ENCODE measurements at regions not wholly inside any gene's neighbourhood (a gene's known extent, or its start where the extent isn't known, plus 50 kb on each side); places are given as distances from the start of the nearest gene placed in this dataset.

DNA sequence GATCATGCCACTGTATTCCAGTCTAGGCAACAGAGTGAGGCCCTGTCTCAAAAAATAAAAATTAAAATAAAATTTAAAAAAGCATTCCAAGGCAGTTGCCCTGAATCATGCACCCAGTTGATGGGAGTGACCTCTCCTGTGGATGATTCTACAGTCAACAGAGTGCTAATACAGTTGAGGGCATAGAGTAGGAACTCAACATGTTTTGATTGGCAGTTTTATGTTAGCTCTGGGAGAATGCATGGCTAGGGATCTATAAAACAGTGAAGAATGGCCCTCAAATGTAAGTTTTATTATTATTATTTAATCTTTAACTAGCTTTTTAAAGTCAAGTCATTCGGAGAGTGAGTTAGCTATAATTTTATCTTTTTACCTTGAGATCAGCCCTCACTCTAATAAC, 228.5 kb upstream of the ITGA4 start:
- no peak for TF ChIP-seq EZH2phosphoT487 (IDR thresholded peaks at IDR 0.05; ENCODE audit: insufficient read depth, low read depth)
- TF ChIP-seq EZH2 (IDR thresholded peaks at IDR 0.05; ENCODE audit: insufficient read depth, poor library complexity, severe bottlenecking) = no peak

Measured in GM23248 (cell line).